Aorta (tissue), 5 donors: ENCODE measurements at regions not wholly inside any gene's neighbourhood (a gene's known extent, or its start where the extent isn't known, plus 50 kb on each side); places are given as distances from the start of the nearest gene placed in this dataset.

Source experiments
- ATAC-seq: fragments of 200-7000 bp; cut with Tn5 transposase; one replicate; pipeline ENCODE4 v1.9.1; 2022; ENCODE audit warnings: moderate library complexity; ENCODE audit not compliant: low FRiP score
- DNase-seq, 2 donors: peaks; one replicate each; pipeline ENCODE4 v3.0.0-alpha.2; 2020
- H3K27ac ChIP-seq, 2 donors: one replicate each; pipeline ENCODE4 v1.5.1; 2013; ENCODE audit warnings: low read length in 2 of 2, mild to moderate bottlenecking in 2 of 2, moderate library complexity in 2 of 2, control low read depth in 1 of 2, inconsistent platforms in 1 of 2, low read depth in 1 of 2
- H3K27me3 ChIP-seq, 2 donors: one replicate each; pipeline ENCODE4 v1.6.1; 2013; ENCODE audit warnings: control low read depth in 1 of 2, low read length in 1 of 2, mild to moderate bottlenecking in 1 of 2, moderate library complexity in 1 of 2; ENCODE audit not compliant: insufficient read depth in 2 of 2, control insufficient read depth in 1 of 2
- H3K36me3 ChIP-seq, 2 donors: one replicate each; pipeline ENCODE4 v1.6.1; 2013; ENCODE audit warnings: control low read depth in 1 of 2, low read length in 1 of 2, mild to moderate bottlenecking in 1 of 2; ENCODE audit not compliant: insufficient read depth in 2 of 2, control insufficient read depth in 1 of 2
- H3K4me1 ChIP-seq, 2 donors: one replicate each; pipeline ENCODE4 v1.6.1; 2013; ENCODE audit warnings: low read length in 2 of 2, control low read depth in 1 of 2, mild to moderate bottlenecking in 1 of 2, moderate library complexity in 1 of 2; ENCODE audit not compliant: insufficient read depth in 2 of 2, control insufficient read depth in 1 of 2
- H3K4me3 ChIP-seq, 2 donors: one replicate each; pipeline ENCODE4 v1.5.1; 2013; ENCODE audit warnings: low read length in 2 of 2, control low read depth in 1 of 2, mild to moderate bottlenecking in 1 of 2
- H3K9me3 ChIP-seq: one replicate; pipeline ENCODE4 v1.6.1; 2013; ENCODE audit warnings: mild to moderate bottlenecking, low read length; ENCODE audit not compliant: control insufficient read depth
- WGBS, 2 donors: extraction: QIAGEN DNeasy Blood & Tissue Kit; methylation state at CpG; one replicate each; pipeline ENCODE4 v1.1.7; 2013; 5-methylcytosine and 5-hydroxymethylcytosine counted together
- intact Hi-C, 2 donors: fragments of 100-400 bp; cut with DNase I; formaldehyde crosslinking; loops; one replicate each; pipeline versions ENCODE4 v1.14.2 to v1.15.0; 2022
- donor health status: healthy with polysubstance abuse.
- donor health status: Bipolar disorder and iron deficiency.
- donor health status: DM: no; HTN: no; CAD: no.
- donor health status: DM: no; HTN: no; CAD: no.
- donor health status: DM: yes; HTN: yes; CAD: no.

- intact Hi-C loops, result no loop called here
- ATAC-seq (no peak), DNase-seq (no peak)
- 94 to 97% methylated on average over 1 of the region's 1 CpG for WGBS, 2 donors
- Histone ChIP-seq H3K27me3 (no peaks in the 10 kb centered on the region), H3K27ac (no peak overlapping the region), H3K4me3 (no peak overlapping the region), H3K4me1 (no peaks in the 10 kb centered on the region), H3K36me3 (no peaks in the 10 kb centered on the region), H3K9me3 (no peaks in the 10 kb centered on the region)
Measured at GRCh38 chr11:98895936-98896335, 124.8 kb upstream of the CNTN5 start.

GRCh38 chr11:98940913-98941312 is 79.8 kb upstream of the CNTN5 start:
- ATAC-seq (no peak), DNase-seq (no peak)

DNA sequence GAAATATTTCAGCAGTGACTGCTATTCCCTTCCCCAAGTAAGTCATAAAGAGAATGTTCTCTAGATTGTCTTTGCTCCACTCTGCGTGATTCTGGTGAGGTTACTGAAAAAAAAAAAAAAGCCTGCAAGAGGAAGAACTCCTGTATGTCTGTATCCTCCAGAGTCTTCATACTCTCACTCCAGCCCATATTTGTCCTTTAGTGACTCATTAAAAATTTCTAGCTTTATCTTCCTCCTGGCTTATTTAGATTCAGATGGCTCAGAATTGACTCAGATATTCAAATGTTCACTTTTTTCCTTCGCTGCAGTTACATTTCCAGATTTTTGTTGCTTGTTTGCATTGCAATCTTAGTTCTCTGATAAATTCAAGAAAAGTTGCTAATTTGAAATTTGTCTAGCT is 76.3 kb upstream of the CNTN5 start:
- no peaks in the 10 kb centered on the region for H3K27me3 ChIP-seq
- H3K9me3 ChIP-seq, result peaks cover 1% of the 10 kb centered on the region
- intact Hi-C loops, result no loop called here
- no peak overlapping the region for H3K27ac ChIP-seq
- no peaks in the 10 kb centered on the region for H3K4me1 ChIP-seq
- DNase-seq (no peak), ATAC-seq (no peak)
- 86 to 88% methylated on average over 2 of the region's 2 CpGs for whole genome bisulfite sequencing, 2 donors
- H3K36me3 ChIP-seq, result no peaks in the 10 kb centered on the region
- H3K4me3 ChIP-seq, result no peak overlapping the region

More at GRCh38 chr11:98940913-98941312, 79.8 kb upstream of the CNTN5 start:
- Histone ChIP-seq H3K4me3 (no peak overlapping the region), H3K4me1 (no peaks in the 10 kb centered on the region), H3K27ac (no peak overlapping the region), H3K9me3 (peaks cover 1% of the 10 kb centered on the region), H3K27me3 (no peaks in the 10 kb centered on the region), H3K36me3 (no peaks in the 10 kb centered on the region)
- intact Hi-C loops, result no loop called here
- 24 to 56% methylated on average over 1 of the region's 1 CpG for WGBS, 2 donors

DNA sequence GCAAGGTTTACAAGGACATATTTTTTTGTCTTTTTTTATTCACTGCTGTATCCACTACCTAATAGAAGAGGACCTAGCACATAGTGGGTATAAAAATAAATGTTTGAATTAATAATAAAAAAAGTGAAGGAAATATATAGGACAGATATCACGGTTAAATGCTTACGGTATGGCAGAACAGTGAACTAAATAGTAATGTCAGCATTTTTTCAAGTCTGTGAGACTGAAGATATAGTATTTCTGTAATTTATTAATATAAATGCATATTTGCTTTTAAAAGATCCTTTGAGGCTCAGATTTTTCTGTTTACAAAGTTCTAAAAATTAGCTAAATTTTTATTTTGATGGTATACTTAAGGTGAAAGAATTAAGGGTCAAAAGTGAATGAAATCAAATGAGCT is 68.6 kb upstream of the CNTN5 start:
- ATAC-seq (no peak), DNase-seq (no peak)
- no peak overlapping the region for H3K4me3 ChIP-seq
- H3K27me3 ChIP-seq, result no peaks in the 10 kb centered on the region
- H3K9me3 ChIP-seq, result no peaks in the 10 kb centered on the region
- no peaks in the 10 kb centered on the region for H3K36me3 ChIP-seq
- intact Hi-C loops, result no loop called here
- H3K4me1 ChIP-seq, result no peaks in the 10 kb centered on the region
- 86% methylated on average over 2 of the region's 2 CpGs for WGBS, 2 donors
- H3K27ac ChIP-seq, result no peak overlapping the region

DNA sequence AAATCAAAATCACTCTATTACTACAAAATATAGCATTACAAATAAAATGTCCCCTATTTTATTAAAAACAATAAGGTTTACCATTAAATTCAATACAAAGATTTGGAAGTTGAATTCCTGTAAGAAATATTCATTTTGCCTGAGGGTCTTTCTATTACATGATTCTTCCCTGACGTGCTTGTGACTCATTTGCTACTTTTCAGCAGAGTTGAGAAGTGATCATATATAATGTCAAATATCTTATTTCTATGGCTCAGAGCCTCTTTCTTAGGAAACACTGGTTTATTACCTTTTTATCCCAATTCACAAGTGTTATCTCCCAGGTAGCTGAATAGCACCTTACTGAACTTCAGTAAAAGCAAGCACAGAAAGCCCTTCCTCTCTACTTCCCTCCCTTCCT is 65.2 kb upstream of the CNTN5 start:
- H3K27ac ChIP-seq, result no peak overlapping the region
- no peaks in the 10 kb centered on the region for H3K36me3 ChIP-seq
- no peak for DNase-seq
- intact Hi-C loops, result no loop called here
- ATAC-seq, result no peak
- no peaks in the 10 kb centered on the region for H3K9me3 ChIP-seq
- H3K4me1 ChIP-seq, result no peaks in the 10 kb centered on the region
- H3K4me3 ChIP-seq, result no peak overlapping the region
- WGBS, 2 donors, result 60% methylated on average over 1 of the region's 1 CpG
- H3K27me3 ChIP-seq, result no peaks in the 10 kb centered on the region

DNA sequence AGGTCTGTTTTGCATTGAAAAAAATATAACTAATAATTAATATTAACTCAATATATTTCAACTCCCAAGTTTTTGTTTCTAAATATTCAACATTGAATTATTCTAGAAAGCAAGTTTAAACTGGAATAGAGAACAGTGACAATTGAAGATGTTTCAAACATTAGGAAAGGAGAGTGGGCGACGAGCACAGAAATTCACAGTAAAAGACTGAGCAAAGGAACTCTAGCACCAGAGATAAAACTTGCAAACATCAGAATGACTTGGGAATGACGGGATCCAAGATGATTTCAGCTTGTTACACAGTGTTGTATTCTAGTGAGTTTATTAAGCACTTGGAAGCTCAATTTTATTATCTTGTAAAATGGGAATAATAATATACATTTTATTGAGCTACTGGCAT is 56.6 kb upstream of the CNTN5 start:
- ATAC-seq (no peak), DNase-seq (no peak)
- Histone ChIP-seq H3K4me3 (no peak overlapping the region), H3K27me3 (no peaks in the 10 kb centered on the region), H3K9me3 (no peaks in the 10 kb centered on the region), H3K36me3 (no peaks in the 10 kb centered on the region), H3K4me1 (no peaks in the 10 kb centered on the region), H3K27ac (no peak overlapping the region)
- 81 to 89% methylated on average over 3 of the region's 3 CpGs for WGBS, 2 donors
- intact Hi-C loops, result no loop called here

GRCh38 chr11:98965358-98965757 is 55.4 kb upstream of the CNTN5 start:
- H3K4me3 ChIP-seq, result no peak overlapping the region
- 62 to 73% methylated on average over 1 of the region's 1 CpG for WGBS, 2 donors
- intact Hi-C loops, result no loop called here
- no peaks in the 10 kb centered on the region for H3K36me3 ChIP-seq
- ATAC-seq (no peak), DNase-seq (no peak)
- no peaks in the 10 kb centered on the region for H3K4me1 ChIP-seq
- no peaks in the 10 kb centered on the region for H3K27me3 ChIP-seq
- H3K27ac ChIP-seq, result no peak overlapping the region
- no peaks in the 10 kb centered on the region for H3K9me3 ChIP-seq

GRCh38 chr11:98965775-98966174 is 55.0 kb upstream of the CNTN5 start:
- no peak for DNase-seq
- H3K36me3 ChIP-seq, result no peaks in the 10 kb centered on the region
- H3K27ac ChIP-seq, result no peak overlapping the region
- no peak for ATAC-seq
- intact Hi-C loops, result no loop called here
- H3K9me3 ChIP-seq, result no peaks in the 10 kb centered on the region
- no peak overlapping the region for H3K4me3 ChIP-seq
- H3K4me1 ChIP-seq, result no peaks in the 10 kb centered on the region
- no peaks in the 10 kb centered on the region for H3K27me3 ChIP-seq

DNA sequence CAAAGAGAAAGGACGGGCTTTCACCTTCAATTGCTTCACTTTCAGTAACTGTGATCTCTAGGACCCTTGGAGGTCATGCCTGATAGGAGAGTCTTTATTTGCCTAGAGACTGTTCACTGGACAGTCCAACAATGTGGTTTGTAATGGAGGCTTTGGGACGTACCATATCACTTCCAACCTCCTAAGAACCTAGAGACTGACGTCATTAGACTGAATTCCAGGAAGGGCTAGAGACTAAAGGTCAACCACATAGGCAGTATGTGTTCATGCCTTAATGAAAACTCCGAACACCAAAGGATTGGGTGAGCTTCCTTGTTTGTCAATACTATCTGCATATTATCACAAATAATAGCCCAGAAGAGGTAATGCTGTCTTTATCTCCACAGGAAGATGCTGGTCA is 53.7 kb upstream of the CNTN5 start:
- Histone ChIP-seq H3K27ac (no peak overlapping the region), H3K4me3 (no peak overlapping the region), H3K36me3 (no peaks in the 10 kb centered on the region), H3K4me1 (no peaks in the 10 kb centered on the region), H3K9me3 (no peaks in the 10 kb centered on the region), H3K27me3 (no peaks in the 10 kb centered on the region)
- intact Hi-C loops, result no loop called here
- ATAC-seq, result no peak
- WGBS, 2 donors, result 83 to 87% methylated on average over 4 of the region's 4 CpGs
- no peak for DNase-seq
